Transverse colon (tissue), 4 donors: ENCODE measurements at regions not wholly inside any gene's neighbourhood (a gene's known extent, or its start where the extent isn't known, plus 50 kb on each side); places are given as distances from the start of the nearest gene placed in this dataset.
A peak's percentile ranks its signal among the peaks of the same experiment; 100 is the strongest.
"Not testable (repeated sequence)": the region's sequence is repeated elsewhere in the genome, so short reads cannot be mapped to it uniquely, and the experiment has no call there.

Experiments used
- DNase-seq: peaks from one replicate; pipeline ENCODE4 v3.0.0-alpha.2; 2019
- H3K27ac ChIP-seq, 4 donors: fragments of 200-600 bp; sonication (generic); 2 replicates each; pipeline ENCODE4 v1.5.1; 2016 to 2018; ENCODE audit warnings: inconsistent platforms in 4 of 4
- H3K27me3 ChIP-seq: fragments of 200-600 bp; sonication (generic); 2 replicates; pipeline ENCODE4 v1.5.1; 2017; ENCODE audit warnings: inconsistent platforms
- H3K36me3 ChIP-seq, 4 donors: fragments of 200-600 bp; sonication (generic); 2 replicates each; pipeline ENCODE4 v1.5.1; 2017 to 2019; ENCODE audit warnings: inconsistent platforms in 4 of 4
- H3K4me1 ChIP-seq, 4 donors: fragments of 200-600 bp; sonication (generic); 2 replicates each; pipeline ENCODE4 v1.5.1; 2017 to 2020; ENCODE audit warnings: inconsistent platforms in 4 of 4
- H3K4me3 ChIP-seq, 4 donors: fragments of 200-600 bp; sonication (generic); 1 replicate in 1 of 4; 2 replicates in 3 of 4; pipeline versions ENCODE4 v1.5.1 to v1.6.1; 2017 to 2019; ENCODE audit warnings: inconsistent platforms in 4 of 4
- H3K9me3 ChIP-seq, 2 donors: fragments of 200-600 bp; sonication (generic); 2 replicates each; pipeline ENCODE4 v1.5.1; 2017 to 2019; ENCODE audit warnings: inconsistent platforms in 2 of 2
- CTCF ChIP-seq, 5 experiments: fragments of 200-600 bp in 3 of 5; fragments of 450-650 bp in 2 of 5; sonication (generic) in 3 of 5; IDR thresholded peaks; 1 replicate in 2 of 5; 2 replicates in 3 of 5; pipeline ENCODE4 v1.5.1; 2016 to 2017; ENCODE audit warnings: antibody characterized with exemption in 5 of 5, inconsistent platforms in 3 of 5, mild to moderate bottlenecking in 2 of 5, moderate library complexity in 1 of 5
- EP300 ChIP-seq: sonication (generic); formaldehyde crosslinking; IDR thresholded peaks from one replicate; pipeline ENCODE4 v1.6.1; 2017; ENCODE audit warnings: antibody characterized with exemption, low read depth
- POLR2A ChIP-seq: fragments of 450-650 bp; IDR thresholded peaks from one replicate; pipeline ENCODE4 v1.6.1; 2016; ENCODE audit warnings: antibody characterized with exemption, mild to moderate bottlenecking, moderate library complexity
- POLR2AphosphoS5 ChIP-seq, 3 donors: sonication (generic); formaldehyde crosslinking; IDR thresholded peaks; one replicate each; pipeline ENCODE4 v1.6.1; 2016; ENCODE audit warnings: antibody characterized with exemption in 3 of 3
- WGBS, 2 donors: methylation state at CpG; one replicate each; pipeline ENCODE4 v1.1.5; 2018; ENCODE audit warnings: low coverage in 1 of 2; 5-methylcytosine and 5-hydroxymethylcytosine counted together
- in situ Hi-C, 4 donors: fragments of 200-750 bp; cut with MboI; loops; one replicate each; pipeline versions ENCODE4 v1.15.0 to v1.15.1; 2017; ENCODE audit warnings: low sequenced_read_pairs in 3 of 4, low pct_ligation_motif_present in 1 of 4, low pct_unique_long_range_greater_than_20kb in 1 of 4
- intact Hi-C: fragments of 100-400 bp; cut with DNase I; formaldehyde crosslinking; loops from one replicate; pipeline ENCODE4 v1.15.1; 2023; ENCODE audit warnings: low total_unique reads

DNA sequence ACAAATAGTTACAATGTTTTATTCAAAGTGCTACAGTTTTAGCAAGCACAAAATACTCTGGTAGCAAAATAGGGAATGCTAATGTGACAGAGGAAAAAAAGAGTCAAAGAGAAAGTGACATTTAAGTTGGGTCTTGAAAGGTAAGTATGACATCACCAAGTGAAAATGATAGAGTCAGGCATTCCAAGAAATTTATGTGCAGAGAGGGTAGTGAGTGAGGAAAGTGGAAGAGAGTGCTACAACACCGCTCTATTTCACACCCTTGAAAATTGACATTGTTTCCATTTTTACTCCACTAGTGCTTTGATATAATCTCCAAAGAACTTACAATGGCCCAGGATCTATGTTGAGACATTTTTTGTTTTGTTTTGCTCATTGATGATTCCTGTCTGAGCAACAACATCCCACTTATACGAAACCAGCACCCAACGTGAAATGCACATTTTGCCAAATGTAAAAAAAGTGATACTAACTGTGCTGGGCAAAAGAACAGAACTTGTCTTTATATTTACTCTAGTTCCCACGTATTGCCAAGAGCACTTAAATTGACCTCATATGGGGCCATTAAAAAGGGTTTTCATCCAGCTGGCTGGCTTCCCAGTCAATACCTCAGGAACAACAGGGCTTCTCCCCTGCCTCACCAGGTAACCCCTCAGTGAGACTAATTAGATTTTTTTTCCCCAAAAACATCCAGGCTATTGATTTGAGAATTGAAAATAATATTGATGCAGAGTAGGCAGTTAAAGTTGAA, 206.3 kb upstream of the NR5A2 start:
- 29 to 32% methylated on average over 4 of the region's 4 CpGs for WGBS, 2 donors
- intact Hi-C loops: no loop called here
- in situ Hi-C loops: no loop called here
- H3K4me1 ChIP-seq: peaks cover 0 to 4% (median 0%) of the 10 kb centered on the region in 4 donors
- peak; percentile 56 for DNase-seq
- no peaks in the 10 kb centered on the region for H3K27me3 ChIP-seq
- H3K9me3 ChIP-seq: no peaks in the 10 kb centered on the region
- no peak overlapping the region for H3K27ac ChIP-seq
- H3K4me3 ChIP-seq: no peak overlapping the region
- H3K36me3 ChIP-seq: no peaks in the 10 kb centered on the region
- TF ChIP-seq CTCF (IDR thresholded peaks at IDR 0.05) (no peak), POLR2A (no peak), EP300 (no peak), POLR2AphosphoS5 (IDR thresholded peaks at IDR 0.05) (no peak)

- no peaks in the 10 kb centered on the region for H3K36me3 ChIP-seq
- no peaks in the 10 kb centered on the region for H3K27me3 ChIP-seq
- TF ChIP-seq EP300 (no peak), CTCF (IDR thresholded peaks at IDR 0.05) (no peak), POLR2A (no peak), POLR2AphosphoS5 (IDR thresholded peaks at IDR 0.05) (no peak)
- in situ Hi-C loops: no loop called here
- WGBS, 2 donors: 74 to 80% methylated on average over 1 to 2 of the region's 2 CpGs
- H3K9me3 ChIP-seq: no peaks in the 10 kb centered on the region
- H3K27ac ChIP-seq: no peak overlapping the region
- no peaks in the 10 kb centered on the region for H3K4me1 ChIP-seq
- intact Hi-C loops: no loop called here
- no peak overlapping the region for H3K4me3 ChIP-seq
- no peak for DNase-seq
These were observed 195.1 kb upstream of the NR5A2 start for GRCh38 chr1:199832451-199832850.

DNA sequence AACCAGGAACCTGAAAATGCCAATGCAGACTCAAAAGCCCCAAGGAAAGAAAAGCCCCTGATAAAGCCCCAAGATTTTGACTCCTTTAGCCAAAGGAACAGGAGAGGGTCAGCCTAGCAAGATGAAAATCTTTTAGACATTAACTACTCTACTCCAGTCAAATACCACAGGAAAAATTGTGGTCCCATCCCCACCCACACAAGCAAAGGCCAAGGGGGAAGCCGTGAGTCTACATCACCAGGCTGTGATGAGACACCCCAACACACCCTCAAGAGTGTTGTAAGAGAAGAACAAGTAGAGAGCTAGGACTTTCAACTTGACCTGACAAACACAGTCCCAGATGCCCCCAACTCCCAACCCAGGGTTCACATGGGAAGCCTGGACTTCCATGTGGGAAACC, 192.8 kb upstream of the NR5A2 start:
- in situ Hi-C loops (no loop called here), intact Hi-C loops (no loop called here)
- DNase-seq: no peak
- Histone ChIP-seq H3K27ac (no peak overlapping the region), H3K4me3 (no peak overlapping the region), H3K27me3 (no peaks in the 10 kb centered on the region), H3K9me3 (no peaks in the 10 kb centered on the region), H3K4me1 (no peaks in the 10 kb centered on the region), H3K36me3 (no peaks in the 10 kb centered on the region)
- TF ChIP-seq CTCF (IDR thresholded peaks at IDR 0.05) (no peak), POLR2A (no peak), POLR2AphosphoS5 (IDR thresholded peaks at IDR 0.05) (no peak), EP300 (no peak)
- 50% methylated on average over 1 of the region's 1 CpG; no CpG with 5 or more reads in 1 of the 2 donors for WGBS, 2 donors

DNA sequence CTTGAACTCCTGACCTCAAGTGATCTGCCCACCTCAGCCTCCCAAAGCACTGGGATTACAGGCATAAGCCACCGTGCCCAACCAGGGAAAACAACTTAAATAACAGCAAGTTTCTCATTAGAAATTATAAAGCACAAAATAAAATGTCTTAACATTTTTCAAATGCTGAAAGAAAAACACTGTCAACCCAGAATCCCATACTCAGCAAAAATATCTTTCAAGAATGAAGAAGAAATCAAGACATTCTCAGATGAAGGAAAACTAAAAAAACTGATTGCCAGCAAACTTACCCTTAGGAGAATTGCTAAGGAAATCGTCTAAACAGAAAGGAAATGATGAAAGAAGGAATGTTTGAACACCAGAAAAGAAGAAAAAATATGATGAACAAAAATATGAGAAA, 191.1 kb upstream of the NR5A2 start:
- Histone ChIP-seq H3K27me3 (no peaks in the 10 kb centered on the region), H3K4me3 (no peak overlapping the region), H3K9me3 (no peaks in the 10 kb centered on the region), H3K27ac (no peak overlapping the region), H3K4me1 (no peaks in the 10 kb centered on the region), H3K36me3 (no peaks in the 10 kb centered on the region)
- WGBS, 2 donors: 80 to 93% methylated on average over 2 of the region's 2 CpGs
- in situ Hi-C loops (no loop called here), intact Hi-C loops (no loop called here)
- DNase-seq: no peak
- TF ChIP-seq POLR2A: no peak

DNA sequence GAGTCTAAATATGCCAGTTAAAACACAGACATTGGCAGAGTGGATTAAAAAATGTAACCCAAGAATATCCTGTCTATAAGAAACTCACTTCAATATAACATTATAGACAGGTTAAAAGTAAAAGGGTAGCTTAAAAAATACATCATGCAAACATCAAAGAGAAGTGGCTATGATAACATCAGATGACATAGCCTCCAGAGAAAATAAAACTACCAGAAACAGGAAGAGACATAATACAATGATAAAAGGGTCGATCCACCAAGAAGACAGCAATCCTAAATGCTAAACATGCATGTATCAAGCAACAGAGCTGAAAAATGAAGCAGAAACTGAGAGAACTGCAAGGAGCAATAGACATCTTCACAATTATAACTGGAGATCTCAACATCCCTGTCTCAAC, 190.2 kb upstream of the NR5A2 start:
- intact Hi-C loops (no loop called here), in situ Hi-C loops (no loop called here)
- no peaks in the 10 kb centered on the region for H3K36me3 ChIP-seq
- no peak overlapping the region for H3K4me3 ChIP-seq
- no peaks in the 10 kb centered on the region for H3K4me1 ChIP-seq
- TF ChIP-seq CTCF (IDR thresholded peaks at IDR 0.05) (no peak), POLR2AphosphoS5 (IDR thresholded peaks at IDR 0.05) (no peak)
- no peaks in the 10 kb centered on the region for H3K27me3 ChIP-seq
- DNase-seq: no peak
- no peak overlapping the region for H3K27ac ChIP-seq
- 68 to 91% methylated on average over 1 of the region's 1 CpG for WGBS, 2 donors
- no peaks in the 10 kb centered on the region for H3K9me3 ChIP-seq

DNA sequence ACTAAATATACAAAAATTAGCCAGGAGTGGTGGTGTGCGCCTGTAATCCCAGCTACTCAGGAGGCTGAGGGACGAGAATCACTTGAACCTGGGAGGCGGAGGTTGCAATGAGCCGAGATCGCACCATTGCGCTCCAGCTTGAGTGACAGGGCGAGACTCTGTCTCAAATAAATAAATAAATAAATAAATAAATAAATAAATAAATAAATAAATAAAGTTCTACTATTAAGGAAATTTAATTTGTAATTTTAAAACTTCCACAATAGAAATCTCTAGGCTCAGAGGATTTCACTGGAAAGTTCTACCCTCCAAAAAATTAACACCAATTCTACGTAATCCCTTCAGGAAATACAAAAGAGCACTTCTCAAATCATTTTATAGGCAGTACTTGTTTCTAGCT, 187.9 kb upstream of the NR5A2 start:
- H3K27ac ChIP-seq, H3K4me1 ChIP-seq, H3K4me3 ChIP-seq, in situ Hi-C loops, H3K9me3 ChIP-seq, intact Hi-C loops, H3K36me3 ChIP-seq, H3K27me3 ChIP-seq, DNase-seq: not testable (repeated sequence)
- WGBS, 2 donors: 93 to 96% methylated on average over 4 to 8 of the region's 8 CpGs

- H3K9me3 ChIP-seq, intact Hi-C loops, H3K36me3 ChIP-seq, H3K27me3 ChIP-seq, DNase-seq, H3K4me1 ChIP-seq, H3K27ac ChIP-seq, in situ Hi-C loops, H3K4me3 ChIP-seq: not testable (repeated sequence)
- 84 to 97% methylated on average over 2 of the region's 2 CpGs for WGBS, 2 donors
These were observed 184.4 kb upstream of the NR5A2 start for GRCh38 chr1:199843096-199843495.
